Tibial nerve (tissue), 4 donors: ENCODE measurements at regions not wholly inside any gene's neighbourhood (a gene's known extent, or its start where the extent isn't known, plus 50 kb on each side); places are given as distances from the start of the nearest gene placed in this dataset.

Source experiments
- EP300 ChIP-seq, 2 donors: sonication (generic); formaldehyde crosslinking; IDR thresholded peaks; one replicate each; pipeline ENCODE4 v1.6.1; 2017; ENCODE audit warnings: antibody characterized with exemption in 2 of 2, mild to moderate bottlenecking in 1 of 2
- POLR2A ChIP-seq, 2 donors: fragments of 450-650 bp; IDR thresholded peaks; one replicate each; pipeline ENCODE4 v1.6.1; 2017; ENCODE audit warnings: antibody characterized with exemption in 2 of 2, mild to moderate bottlenecking in 2 of 2, moderate library complexity in 2 of 2
- TF ChIP-seq, protein P1 (sequence below), 5 experiments: fragments of 200-600 bp in 3 of 5; fragments of 450-650 bp in 2 of 5; sonication (generic) in 3 of 5; IDR thresholded peaks; one replicate each; pipeline ENCODE4 v1.5.1; 2016 to 2019; ENCODE audit warnings: antibody characterized with exemption in 5 of 5, mild to moderate bottlenecking in 3 of 5, moderate library complexity in 2 of 5

DNA sequence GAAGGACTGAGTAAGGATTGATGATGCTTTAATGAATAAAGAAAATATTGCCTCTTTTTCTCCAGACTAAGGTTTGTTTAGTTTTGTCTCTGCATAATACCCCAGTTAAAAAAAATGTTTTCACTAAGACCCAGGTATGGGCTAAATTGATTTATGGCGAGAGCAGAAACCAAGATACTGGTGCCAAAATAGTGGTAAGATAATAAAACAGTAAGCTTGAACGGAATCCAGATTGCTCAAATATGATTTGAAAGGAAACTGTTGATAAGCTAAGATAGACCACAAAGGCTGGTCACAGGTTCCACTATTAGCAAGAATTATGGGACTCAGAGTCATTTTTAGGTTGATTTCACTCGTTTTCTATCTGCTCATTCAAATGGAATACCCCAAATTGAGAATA is 831.2 kb downstream of the EPHA7 start:
- TF ChIP-seq, protein P1, sequence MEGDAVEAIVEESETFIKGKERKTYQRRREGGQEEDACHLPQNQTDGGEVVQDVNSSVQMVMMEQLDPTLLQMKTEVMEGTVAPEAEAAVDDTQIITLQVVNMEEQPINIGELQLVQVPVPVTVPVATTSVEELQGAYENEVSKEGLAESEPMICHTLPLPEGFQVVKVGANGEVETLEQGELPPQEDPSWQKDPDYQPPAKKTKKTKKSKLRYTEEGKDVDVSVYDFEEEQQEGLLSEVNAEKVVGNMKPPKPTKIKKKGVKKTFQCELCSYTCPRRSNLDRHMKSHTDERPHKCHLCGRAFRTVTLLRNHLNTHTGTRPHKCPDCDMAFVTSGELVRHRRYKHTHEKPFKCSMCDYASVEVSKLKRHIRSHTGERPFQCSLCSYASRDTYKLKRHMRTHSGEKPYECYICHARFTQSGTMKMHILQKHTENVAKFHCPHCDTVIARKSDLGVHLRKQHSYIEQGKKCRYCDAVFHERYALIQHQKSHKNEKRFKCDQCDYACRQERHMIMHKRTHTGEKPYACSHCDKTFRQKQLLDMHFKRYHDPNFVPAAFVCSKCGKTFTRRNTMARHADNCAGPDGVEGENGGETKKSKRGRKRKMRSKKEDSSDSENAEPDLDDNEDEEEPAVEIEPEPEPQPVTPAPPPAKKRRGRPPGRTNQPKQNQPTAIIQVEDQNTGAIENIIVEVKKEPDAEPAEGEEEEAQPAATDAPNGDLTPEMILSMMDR (IDR thresholded peaks at IDR 0.05) = no peak
- TF ChIP-seq POLR2A (IDR thresholded peaks at IDR 0.05) = no peak
- TF ChIP-seq EP300 (IDR thresholded peaks at IDR 0.05) = no peak
